Transverse colon (tissue), 3 donors: ENCODE measurements at regions not wholly inside any gene's neighbourhood (a gene's known extent, or its start where the extent isn't known, plus 50 kb on each side); places are given as distances from the start of the nearest gene placed in this dataset.

Experiments
- CTCF ChIP-seq, 5 experiments: fragments of 200-600 bp in 3 of 5; fragments of 450-650 bp in 2 of 5; sonication (generic) in 3 of 5; IDR thresholded peaks; 1 replicate in 2 of 5; 2 replicates in 3 of 5; pipeline ENCODE4 v1.5.1; 2016 to 2017; ENCODE audit warnings: antibody characterized with exemption in 5 of 5, inconsistent platforms in 3 of 5, mild to moderate bottlenecking in 2 of 5, moderate library complexity in 1 of 5
- EP300 ChIP-seq: sonication (generic); formaldehyde crosslinking; IDR thresholded peaks from one replicate; pipeline ENCODE4 v1.6.1; 2017; ENCODE audit warnings: antibody characterized with exemption, low read depth
- POLR2A ChIP-seq: fragments of 450-650 bp; IDR thresholded peaks from one replicate; pipeline ENCODE4 v1.6.1; 2016; ENCODE audit warnings: antibody characterized with exemption, mild to moderate bottlenecking, moderate library complexity

- no peak for TF ChIP-seq CTCF (IDR thresholded peaks at IDR 0.05)
- no peak for TF ChIP-seq POLR2A
- no peak for TF ChIP-seq EP300
These were observed 683.3 kb downstream of the IRS1 start for GRCh38 chr2:226116346-226116745.
